Activated T-cell treated with anti-CD3 and anti-CD28 coated beads, Interleukin-2, amount 50 U/mL, for 4 hours (primary cell): ENCODE measurements at regions not wholly inside any gene's neighbourhood (a gene's known extent, or its start where the extent isn't known, plus 50 kb on each side); places are given as distances from the start of the nearest gene placed in this dataset.

ENCODE experiments used
- ATAC-seq, 2 donors: fragments of 200-7000 bp; cut with Tn5 transposase; one replicate each; pipeline ENCODE4 v1.10.0; 2021
- DNase-seq: peaks from one replicate; pipeline ENCODE4 v3.0.0-alpha.2; 2020
- H3K27me3 Mint-ChIP-seq: one replicate; pipeline ENCODE4 v1.8.0; 2021; ENCODE audit warnings: low read depth, mixed read lengths
- H3K36me3 Mint-ChIP-seq: one replicate; pipeline ENCODE4 v1.8.0; 2022; ENCODE audit warnings: mixed read lengths; ENCODE audit not compliant: insufficient read depth
- H3K4me1 Mint-ChIP-seq: one replicate; pipeline ENCODE4 v1.8.0; 2021; ENCODE audit warnings: low read depth, mixed read lengths
- H3K4me3 Mint-ChIP-seq: one replicate; pipeline ENCODE4 v1.8.0; 2021; ENCODE audit warnings: mild to moderate bottlenecking, moderate library complexity, mixed read lengths
- H3K9me3 Mint-ChIP-seq: one replicate; pipeline ENCODE4 v1.8.0; 2021; ENCODE audit warnings: mixed read lengths

GRCh38 chr15:94057305-94057704 is 174.1 kb upstream of the MCTP2 start:
- peaks cover 3% of the 10 kb centered on the region for H3K27me3 Mint-ChIP-seq
- H3K4me1 Mint-ChIP-seq, result no peaks in the 10 kb centered on the region
- no peaks in the 10 kb centered on the region for H3K36me3 Mint-ChIP-seq
- DNase-seq (no peak), ATAC-seq (no peak)
- no peak overlapping the region for H3K4me3 Mint-ChIP-seq
- no peaks in the 10 kb centered on the region for H3K9me3 Mint-ChIP-seq

GRCh38 chr15:94056314-94056713 is 175.0 kb upstream of the MCTP2 start:
- H3K9me3 Mint-ChIP-seq, result no peaks in the 10 kb centered on the region
- no peak for DNase-seq
- no peaks in the 10 kb centered on the region for H3K36me3 Mint-ChIP-seq
- no peaks in the 10 kb centered on the region for H3K27me3 Mint-ChIP-seq
- no peaks in the 10 kb centered on the region for H3K4me1 Mint-ChIP-seq
- ATAC-seq, result no peak
- H3K4me3 Mint-ChIP-seq, result no peak overlapping the region

DNA sequence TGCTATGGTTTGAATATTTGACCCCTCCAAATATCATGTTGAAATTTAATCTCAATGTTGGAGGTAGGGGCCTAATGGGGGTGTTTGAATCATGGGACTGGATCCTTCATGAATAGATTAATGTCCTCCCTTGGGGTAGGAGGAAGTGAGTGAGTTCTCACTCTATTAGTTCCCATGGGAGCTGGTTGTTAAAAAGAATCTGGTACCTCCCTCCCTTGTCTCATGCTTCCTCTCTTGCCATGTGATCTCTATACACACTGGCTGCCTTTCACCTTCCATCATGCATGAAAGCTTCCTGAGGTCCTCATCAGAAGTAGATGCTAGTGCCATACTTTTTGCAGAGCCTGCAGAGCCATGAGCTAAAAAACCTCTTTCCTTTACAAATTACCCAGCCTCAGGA is 177.7 kb upstream of the MCTP2 start:
- H3K27me3 Mint-ChIP-seq, result peaks cover 5% of the 10 kb centered on the region
- no peaks in the 10 kb centered on the region for H3K36me3 Mint-ChIP-seq
- no peak for ATAC-seq
- no peaks in the 10 kb centered on the region for H3K9me3 Mint-ChIP-seq
- H3K4me1 Mint-ChIP-seq, result no peaks in the 10 kb centered on the region
- H3K4me3 Mint-ChIP-seq, result no peak overlapping the region
- no peak for DNase-seq

- Mint-ChIP-seq H3K9me3 (no peaks in the 10 kb centered on the region), H3K36me3 (no peaks in the 10 kb centered on the region), H3K4me1 (no peaks in the 10 kb centered on the region), H3K4me3 (no peak overlapping the region), H3K27me3 (peaks cover 5% of the 10 kb centered on the region)
- ATAC-seq (no peak), DNase-seq (no peak)
Observed at GRCh38 chr15:94052711-94053110, 178.7 kb upstream of the MCTP2 start.

DNA sequence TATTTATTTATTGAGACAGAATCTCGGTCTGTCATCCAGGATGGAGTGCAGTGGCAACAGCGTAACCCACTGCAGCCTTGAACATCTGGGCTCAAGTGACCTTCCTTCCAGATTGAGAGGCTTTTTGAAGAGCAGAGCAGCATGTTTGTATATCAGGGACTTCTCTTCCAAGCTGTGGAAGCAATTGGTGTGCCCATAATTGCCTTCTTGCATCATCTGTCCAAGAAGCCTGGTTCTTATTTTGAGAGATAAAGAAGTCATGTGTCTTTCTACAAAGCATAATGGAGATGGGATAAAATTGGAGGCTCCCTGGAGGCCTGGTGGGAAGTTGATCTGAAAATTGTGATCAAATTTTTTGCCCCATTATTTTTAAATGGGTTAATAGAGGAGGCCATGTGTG is 183.8 kb upstream of the MCTP2 start:
- no peak overlapping the region for H3K4me3 Mint-ChIP-seq
- ATAC-seq (no peak), DNase-seq (no peak)
- no peaks in the 10 kb centered on the region for H3K36me3 Mint-ChIP-seq
- H3K27me3 Mint-ChIP-seq, result peaks cover 5% of the 10 kb centered on the region
- H3K9me3 Mint-ChIP-seq, result peaks cover 1% of the 10 kb centered on the region
- H3K4me1 Mint-ChIP-seq, result no peaks in the 10 kb centered on the region

DNA sequence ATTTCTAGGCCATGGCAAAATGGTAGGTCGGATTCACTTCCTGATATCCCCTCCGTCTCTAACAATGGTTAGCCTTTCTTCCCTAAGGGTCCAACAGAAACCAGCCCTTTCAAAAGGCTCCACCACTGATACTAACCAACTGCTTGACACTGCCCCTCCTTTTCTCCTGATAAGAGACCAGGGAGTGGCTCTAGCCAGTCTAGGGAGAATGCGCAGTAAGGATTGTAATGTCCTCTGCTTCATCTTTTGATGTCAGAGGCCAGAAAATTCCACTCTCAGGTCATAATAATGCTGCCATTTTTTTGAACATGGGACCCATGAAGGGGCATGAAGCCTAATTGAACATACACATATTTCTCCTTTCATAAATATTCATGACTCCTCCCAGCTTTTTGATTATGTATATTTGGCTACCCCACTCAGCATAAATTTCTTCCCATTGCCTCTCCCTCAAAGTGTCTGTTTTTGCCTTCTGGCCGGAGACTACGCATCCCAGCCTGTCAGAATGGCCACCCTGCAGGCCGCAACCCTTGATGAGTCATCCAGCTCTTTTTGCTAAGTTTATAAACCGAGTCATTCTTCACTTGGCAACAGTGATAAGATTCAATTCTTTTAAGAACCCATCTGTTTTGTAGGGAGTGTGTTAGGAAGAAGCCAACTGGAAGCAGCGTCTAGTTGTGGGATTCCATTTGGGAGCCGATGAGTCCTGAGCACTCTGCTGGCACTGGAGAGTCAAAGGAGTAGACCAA is 189.0 kb upstream of the MCTP2 start:
- H3K36me3 Mint-ChIP-seq, result no peaks in the 10 kb centered on the region
- ATAC-seq (no peak), DNase-seq (no peak)
- no peaks in the 10 kb centered on the region for H3K4me1 Mint-ChIP-seq
- H3K27me3 Mint-ChIP-seq, result no peaks in the 10 kb centered on the region
- no peak overlapping the region for H3K4me3 Mint-ChIP-seq
- peaks cover 3% of the 10 kb centered on the region for H3K9me3 Mint-ChIP-seq

GRCh38 chr15:94041746-94042145 is 189.6 kb upstream of the MCTP2 start:
- no peak overlapping the region for H3K4me3 Mint-ChIP-seq
- H3K9me3 Mint-ChIP-seq, result peaks cover 3% of the 10 kb centered on the region
- no peaks in the 10 kb centered on the region for H3K4me1 Mint-ChIP-seq
- ATAC-seq, result no peak
- no peak for DNase-seq
- no peaks in the 10 kb centered on the region for H3K27me3 Mint-ChIP-seq
- no peaks in the 10 kb centered on the region for H3K36me3 Mint-ChIP-seq

GRCh38 chr15:94040541-94041248 is 190.7 kb upstream of the MCTP2 start:
- no peak overlapping the region for H3K4me3 Mint-ChIP-seq
- no peaks in the 10 kb centered on the region for H3K36me3 Mint-ChIP-seq
- H3K27me3 Mint-ChIP-seq, result peaks cover 5% of the 10 kb centered on the region
- H3K9me3 Mint-ChIP-seq, result peaks cover 3% of the 10 kb centered on the region
- no peaks in the 10 kb centered on the region for H3K4me1 Mint-ChIP-seq
- ATAC-seq (no peak), DNase-seq (no peak)

DNA sequence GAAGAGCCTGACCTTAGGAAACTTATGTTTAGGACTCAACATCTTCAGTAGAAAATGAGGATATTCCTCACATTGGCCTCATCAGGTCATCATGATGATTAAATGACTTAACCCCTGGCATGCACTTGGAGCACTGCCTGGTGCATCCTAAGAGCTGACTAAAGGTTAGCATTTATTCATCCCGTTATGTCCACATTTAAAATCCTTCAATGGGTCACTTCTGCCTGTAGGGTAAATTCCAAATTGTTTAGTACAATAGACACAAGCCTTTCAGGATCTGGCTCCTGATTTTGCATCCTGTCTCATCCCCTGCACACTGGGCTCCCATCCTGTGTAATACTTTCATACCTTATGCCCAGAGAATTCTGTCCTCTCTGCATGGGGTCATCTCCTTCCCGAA is 195.2 kb upstream of the MCTP2 start:
- ATAC-seq, result no peak
- Mint-ChIP-seq H3K4me3 (no peak overlapping the region), H3K27me3 (peaks cover 5% of the 10 kb centered on the region), H3K9me3 (no peaks in the 10 kb centered on the region), H3K36me3 (no peaks in the 10 kb centered on the region), H3K4me1 (no peaks in the 10 kb centered on the region)
- DNase-seq, result no peak

GRCh38 chr15:94033683-94034020 is 197.7 kb upstream of the MCTP2 start:
- peaks cover 5% of the 10 kb centered on the region for H3K27me3 Mint-ChIP-seq
- ATAC-seq (no peak), DNase-seq (no peak)
- no peaks in the 10 kb centered on the region for H3K4me1 Mint-ChIP-seq
- no peaks in the 10 kb centered on the region for H3K9me3 Mint-ChIP-seq
- H3K4me3 Mint-ChIP-seq, result no peak overlapping the region
- no peaks in the 10 kb centered on the region for H3K36me3 Mint-ChIP-seq

DNA sequence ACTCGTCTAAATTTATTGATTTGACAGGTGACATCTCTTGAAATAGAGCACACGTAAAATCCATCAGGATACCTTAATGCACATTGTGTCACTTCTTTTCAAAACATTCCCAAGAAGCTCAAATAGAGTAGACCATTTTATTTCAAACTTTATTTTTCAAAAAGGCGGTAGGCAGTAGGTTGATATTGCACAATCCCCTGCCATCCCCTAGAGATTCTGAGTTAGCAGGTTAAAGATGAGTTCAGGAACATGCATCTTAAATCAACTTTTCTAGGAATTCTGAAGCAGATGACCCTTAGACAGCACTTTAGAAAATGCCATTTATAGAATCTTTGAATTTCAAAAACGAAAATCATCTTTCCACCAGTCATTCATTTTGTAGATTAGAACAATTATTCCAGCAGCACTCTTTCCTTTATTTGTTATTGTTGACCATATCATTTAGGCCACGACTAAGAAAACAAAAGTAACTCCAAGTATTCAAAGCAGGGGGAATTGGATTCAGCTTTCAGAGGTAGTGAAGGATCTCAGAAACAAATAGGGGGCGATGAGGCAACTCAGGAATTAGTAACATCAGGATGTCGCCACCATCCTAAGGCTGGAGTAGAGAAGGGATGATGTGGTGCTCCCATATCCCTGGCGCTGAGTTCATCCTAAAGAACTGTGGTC is 198.2 kb upstream of the MCTP2 start:
- no peak for ATAC-seq
- no peaks in the 10 kb centered on the region for H3K4me1 Mint-ChIP-seq
- no peak for DNase-seq

GRCh38 chr15:94032571-94032970 is 198.8 kb upstream of the MCTP2 start:
- no peak for ATAC-seq
- H3K9me3 Mint-ChIP-seq, result no peaks in the 10 kb centered on the region
- H3K4me1 Mint-ChIP-seq, result no peaks in the 10 kb centered on the region
- H3K27me3 Mint-ChIP-seq, result peaks cover 9% of the 10 kb centered on the region
- no peaks in the 10 kb centered on the region for H3K36me3 Mint-ChIP-seq
- no peak overlapping the region for H3K4me3 Mint-ChIP-seq
- DNase-seq, result no peak

More for the DNA sequence above, 198.2 kb upstream of the MCTP2 start:
- Mint-ChIP-seq H3K27me3 (peaks cover 8% of the 10 kb centered on the region), H3K36me3 (no peaks in the 10 kb centered on the region), H3K4me3 (no peak overlapping the region), H3K9me3 (no peaks in the 10 kb centered on the region)

DNA sequence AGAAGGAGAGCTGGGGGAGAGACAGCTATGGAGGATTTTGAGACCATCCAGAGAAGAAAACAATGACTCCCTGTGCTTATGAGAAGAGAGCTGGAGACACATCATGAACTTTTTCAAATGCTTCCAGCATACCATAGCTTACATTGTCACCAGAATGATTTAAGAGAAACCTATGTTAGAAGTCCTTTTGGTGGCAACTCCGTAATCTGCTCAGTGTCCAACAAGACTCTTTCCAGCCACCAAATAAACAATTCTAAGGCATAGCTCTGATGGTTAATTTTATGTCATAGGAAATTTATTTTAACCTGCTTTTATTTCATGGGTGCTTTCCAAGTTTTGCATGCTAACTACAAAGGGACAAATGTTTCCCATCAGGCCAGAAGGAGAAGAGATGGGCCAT is 200.3 kb upstream of the MCTP2 start:
- Mint-ChIP-seq H3K27me3 (peaks cover 13% of the 10 kb centered on the region), H3K4me1 (no peaks in the 10 kb centered on the region), H3K9me3 (no peaks in the 10 kb centered on the region), H3K36me3 (no peaks in the 10 kb centered on the region), H3K4me3 (no peak overlapping the region)
- DNase-seq (no peak), ATAC-seq (no peak)

GRCh38 chr15:94029495-94029894 is 201.9 kb upstream of the MCTP2 start:
- Mint-ChIP-seq H3K27me3 (peaks cover 16% of the 10 kb centered on the region), H3K4me1 (no peaks in the 10 kb centered on the region), H3K9me3 (no peaks in the 10 kb centered on the region), H3K36me3 (no peaks in the 10 kb centered on the region), H3K4me3 (no peak overlapping the region)
- DNase-seq, result no peak
- no peak for ATAC-seq

DNA sequence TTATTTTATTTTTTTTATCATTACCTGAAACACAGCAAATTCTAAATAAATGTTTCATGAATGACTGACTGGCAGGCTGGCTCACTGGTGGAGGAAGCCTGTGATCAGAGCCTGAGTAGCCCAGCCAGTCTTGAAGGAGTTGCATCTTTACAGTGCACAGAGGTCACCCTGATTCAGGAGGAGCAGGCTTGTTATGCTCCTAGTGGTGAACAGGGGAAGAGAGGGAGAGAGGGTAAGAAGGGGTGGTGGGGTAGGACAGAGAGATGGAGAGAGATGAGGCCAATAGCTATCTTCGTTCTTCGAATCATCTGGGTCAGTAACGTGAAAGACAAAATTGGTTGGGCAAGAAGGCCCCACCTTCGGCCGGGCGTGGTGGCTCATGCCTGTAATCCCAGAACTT is 202.6 kb upstream of the MCTP2 start:
- Mint-ChIP-seq H3K4me3 (no peak overlapping the region), H3K27me3 (peaks cover 16% of the 10 kb centered on the region), H3K4me1 (no peaks in the 10 kb centered on the region), H3K36me3 (no peaks in the 10 kb centered on the region), H3K9me3 (no peaks in the 10 kb centered on the region)
- ATAC-seq (no peak), DNase-seq (no peak)
